NCI-H345 treated with DMSO at 0.1 percent for 48 hours (cell line): ENCODE measurements at regions not wholly inside any gene's neighbourhood (a gene's known extent, or its start where the extent isn't known, plus 50 kb on each side); places are given as distances from the start of the nearest gene placed in this dataset.

Source experiments
- DNase-seq: peaks from one replicate; lab custom pipeline; 2025; ENCODE audit not compliant: unreplicated experiment; lab: John Stamatoyannopoulos, UW

GRCh38 chr16:86087011-86087895, 188.3 kb downstream of the IRF8 start:
- DNase-seq = no peak

- DNase-seq = no peak
These were observed 188.9 kb downstream of the IRF8 start for GRCh38 chr16:86087896-86088230.

GRCh38 chr16:86088287-86088686, 189.3 kb downstream of the IRF8 start:
- DNase-seq = no peak

- DNase-seq = no peak
These were observed 189.9 kb downstream of the IRF8 start for GRCh38 chr16:86088816-86089215.

- DNase-seq = no peak
These were observed 190.5 kb downstream of the IRF8 start for GRCh38 chr16:86089334-86089900.

DNA sequence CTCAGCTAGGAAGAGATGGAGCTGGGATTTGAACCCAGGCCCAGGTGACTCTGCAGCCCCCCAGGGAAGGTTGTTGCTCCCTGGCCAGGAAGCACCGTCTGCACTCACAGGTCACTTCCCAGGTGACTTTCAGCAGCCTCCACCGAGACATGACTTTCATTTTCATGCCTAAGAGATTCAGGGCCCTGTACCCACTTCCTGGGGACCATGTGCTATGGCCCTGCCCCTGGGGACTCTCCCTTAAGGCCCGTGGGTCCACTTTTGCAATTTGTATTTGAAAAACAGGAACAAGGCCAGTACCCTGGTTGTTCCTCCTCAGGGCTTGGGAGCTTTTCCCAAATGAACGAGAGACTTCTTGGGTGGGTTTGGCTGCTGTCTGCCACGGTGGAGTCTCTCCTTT, 191.0 kb downstream of the IRF8 start:
- DNase-seq = no peak

DNA sequence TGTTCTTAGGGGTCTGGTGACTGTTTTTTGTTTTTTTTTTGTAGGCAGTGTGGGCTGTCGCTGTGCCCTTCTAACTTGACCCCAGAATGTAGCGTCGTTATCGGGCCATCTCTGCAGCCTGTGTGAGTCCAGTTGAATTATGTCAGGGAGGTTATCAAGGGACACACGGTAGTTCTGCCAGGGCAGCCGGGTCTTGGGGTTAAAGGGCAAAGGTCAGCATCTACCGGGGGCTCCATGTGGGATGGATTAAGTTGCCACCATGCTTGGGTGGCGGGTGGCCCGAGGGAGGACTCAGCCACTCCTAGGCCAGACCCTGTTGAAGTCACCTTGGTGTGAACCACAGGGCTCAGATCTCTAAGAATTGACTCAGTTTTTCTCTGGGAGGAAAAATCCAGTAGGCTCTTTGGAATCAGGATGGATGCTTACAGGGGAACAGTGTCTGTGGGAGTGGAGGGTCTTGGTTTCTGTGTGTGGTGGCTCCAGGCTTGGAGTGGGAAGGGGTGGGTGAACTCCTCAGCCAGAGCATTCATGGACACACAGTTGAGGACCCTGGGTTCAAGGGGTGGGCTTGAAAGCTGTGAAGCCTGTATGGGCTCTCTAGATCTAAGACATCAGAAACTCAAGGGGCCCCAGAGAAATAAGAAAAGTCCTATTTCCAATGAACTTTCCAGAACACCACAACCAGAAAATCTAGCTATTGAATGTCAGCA, 191.7 kb downstream of the IRF8 start:
- no peak for DNase-seq

- no peak for DNase-seq
These were observed 193.0 kb downstream of the IRF8 start for GRCh38 chr16:86091976-86092375.

DNA sequence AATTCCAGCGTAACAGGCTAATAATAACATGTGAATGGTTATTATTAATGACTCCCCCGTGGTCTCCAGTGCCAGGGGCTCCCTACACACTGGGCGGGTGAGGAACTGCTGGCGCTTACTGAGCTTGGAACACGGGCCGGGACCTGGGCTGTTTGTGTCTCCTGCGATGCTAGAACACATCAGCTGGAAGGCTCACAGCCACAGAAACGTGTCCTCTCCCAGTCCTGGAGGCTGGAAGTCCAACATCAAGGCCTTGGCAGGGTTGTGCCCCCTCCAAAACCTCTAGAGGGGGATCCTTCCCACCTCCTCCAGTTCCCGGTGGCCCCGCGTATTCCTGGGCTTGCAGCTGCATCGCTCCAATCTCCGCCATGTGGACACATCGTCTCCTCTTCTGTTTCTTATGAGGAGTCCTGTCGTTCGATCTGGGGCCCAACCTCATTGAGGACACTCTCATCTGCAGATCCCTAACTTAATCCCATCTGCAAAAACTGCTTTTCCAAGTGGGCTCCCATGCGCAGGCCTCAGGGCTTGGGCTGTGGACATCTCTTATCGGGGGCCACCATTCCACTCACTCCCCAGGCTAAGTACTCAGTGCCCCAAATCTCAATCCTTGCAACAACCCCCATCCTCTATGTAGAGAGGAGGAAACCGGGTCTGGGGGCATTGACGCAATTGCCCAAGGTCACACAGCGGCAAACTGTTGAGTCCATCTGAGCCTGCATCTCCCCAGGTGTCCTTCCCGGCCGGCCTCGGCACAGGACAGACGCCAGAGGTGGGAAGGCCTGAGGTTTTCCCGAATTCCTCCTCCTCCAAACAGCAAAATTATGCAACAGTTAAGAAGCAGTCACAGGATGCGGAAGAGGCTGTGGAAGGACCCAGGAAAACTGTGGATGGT, 193.9 kb downstream of the IRF8 start:
- DNase-seq = no peak

GRCh38 chr16:86093801-86094750, 195.1 kb downstream of the IRF8 start:
- no peak for DNase-seq

- DNase-seq = no peak
These were observed 196.3 kb downstream of the IRF8 start for GRCh38 chr16:86095131-86095752.

DNA sequence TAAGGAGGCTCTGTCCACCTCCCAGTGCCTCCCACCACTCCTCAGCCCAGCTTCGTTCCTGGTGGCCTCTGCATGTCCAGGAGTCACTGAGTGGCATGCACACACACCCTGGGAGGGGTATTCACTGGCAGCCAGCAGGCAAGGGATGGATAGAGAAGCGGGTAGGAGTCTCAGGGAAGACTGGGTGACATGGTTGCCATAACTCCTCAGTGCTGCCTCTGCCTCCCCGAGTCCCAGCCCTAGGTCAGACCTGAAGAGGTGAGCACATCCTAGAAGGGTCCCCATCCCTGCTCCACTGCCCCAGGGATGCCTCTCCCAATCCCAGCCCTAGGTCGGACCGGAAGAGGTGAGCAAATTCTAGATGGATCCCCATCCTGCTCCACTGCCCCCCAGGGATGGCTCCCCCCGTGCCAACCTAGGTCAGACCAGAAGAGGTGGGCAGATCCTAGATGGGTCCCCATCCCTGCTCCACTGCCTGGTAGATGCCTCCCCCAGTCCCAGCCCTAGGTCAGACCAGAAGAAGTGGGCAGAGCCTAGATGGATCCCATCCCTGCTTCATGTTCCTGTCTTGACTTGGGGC, 197.0 kb downstream of the IRF8 start:
- DNase-seq = no peak

DNA sequence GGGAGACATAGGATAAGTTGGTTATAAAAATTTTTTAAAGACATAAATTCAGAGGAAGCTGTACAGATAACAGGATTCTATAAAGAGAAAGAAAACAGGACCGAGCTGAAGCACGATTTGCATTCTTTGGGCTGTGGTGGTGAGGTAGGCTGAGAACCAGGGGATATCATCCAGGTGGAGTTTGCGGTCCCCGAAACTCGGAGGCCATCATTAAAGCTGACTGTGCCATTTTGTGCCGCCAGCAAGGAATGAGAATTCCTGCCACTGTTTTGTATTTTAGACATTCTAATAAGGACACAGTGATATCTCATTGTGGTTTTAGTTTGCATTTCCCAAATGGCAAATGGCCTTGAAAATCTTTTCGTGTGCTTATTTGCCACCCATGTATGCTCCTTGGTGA, 197.9 kb downstream of the IRF8 start:
- no peak for DNase-seq

DNA sequence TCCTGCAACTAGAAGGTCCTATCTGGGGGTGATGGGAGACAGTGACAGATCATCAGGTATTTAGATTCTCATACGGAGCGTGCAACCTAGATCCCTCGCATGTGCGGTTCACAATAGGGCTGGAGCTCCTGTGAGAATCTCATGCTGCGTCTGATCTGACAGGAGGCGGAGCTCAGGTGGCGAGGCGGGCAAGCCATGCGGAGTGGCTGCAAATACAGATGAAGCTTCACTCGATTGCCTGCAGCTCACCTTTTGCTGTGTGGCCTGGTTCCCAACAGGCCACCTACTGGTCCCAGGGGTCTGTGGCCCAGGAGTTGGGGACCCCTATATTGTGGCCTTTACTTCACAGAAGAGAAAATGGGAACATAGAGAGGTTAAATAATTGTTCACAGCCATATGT, 200.4 kb downstream of the IRF8 start:
- DNase-seq = no peak

DNA sequence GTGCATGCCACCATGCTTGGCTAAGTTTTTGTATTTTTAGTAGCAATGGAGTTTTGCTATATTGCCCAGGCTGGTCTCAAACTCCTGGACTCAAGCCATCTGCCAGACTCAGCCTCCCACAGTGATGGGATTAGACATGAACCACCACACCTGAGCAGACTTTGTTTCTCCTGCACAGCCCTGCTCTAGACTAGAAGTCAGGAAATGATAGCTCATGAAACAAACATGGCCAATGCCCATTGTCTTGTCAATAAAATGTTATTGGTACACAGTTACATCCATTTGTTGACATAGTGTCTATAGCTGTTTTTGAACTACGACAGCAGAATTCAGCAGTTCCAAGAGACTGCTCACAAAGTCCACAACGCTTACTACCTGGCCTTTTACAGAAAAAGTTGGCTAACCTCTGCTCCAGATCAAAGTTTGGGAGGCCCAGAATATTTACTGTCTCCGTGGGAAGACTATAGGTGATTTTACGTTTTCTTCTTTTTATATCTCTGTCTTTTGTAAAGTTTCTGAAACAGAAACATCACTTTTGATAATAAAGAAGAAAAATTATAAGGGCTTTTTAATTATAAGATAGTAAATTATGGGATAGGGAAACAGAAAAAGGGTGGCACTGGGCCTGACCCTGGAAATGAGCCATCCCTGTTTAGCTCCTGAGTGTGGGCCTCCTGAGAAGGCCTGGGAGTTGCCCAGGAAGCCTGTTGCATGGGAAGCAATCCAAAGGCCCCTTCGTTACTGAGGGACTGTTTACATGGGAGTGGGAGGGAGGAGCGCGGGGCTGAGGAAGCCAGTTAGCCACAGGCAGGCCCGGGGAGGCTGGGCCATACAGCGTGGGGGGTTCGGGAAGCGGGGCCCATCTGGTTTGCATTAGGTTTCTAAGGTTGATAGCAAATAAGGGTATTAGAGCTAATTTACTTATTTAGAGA, 201.5 kb downstream of the IRF8 start:
- DNase-seq = no peak

- no peak for DNase-seq
These were observed 202.4 kb downstream of the IRF8 start for GRCh38 chr16:86101137-86101896.

DNA sequence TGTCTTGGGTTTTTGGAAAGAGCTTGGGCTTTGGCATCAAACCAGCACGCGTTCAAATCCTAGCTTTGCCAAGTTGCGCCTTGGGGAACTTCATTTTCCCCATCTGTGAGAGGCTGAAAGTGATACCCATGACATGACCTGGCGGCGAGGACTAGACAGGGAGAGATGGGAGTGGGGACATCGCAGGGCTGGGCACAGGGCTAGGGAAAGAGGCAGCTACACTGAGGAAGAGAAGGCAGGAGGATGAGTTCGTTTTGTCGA, 202.9 kb downstream of the IRF8 start:
- DNase-seq = no peak

DNA sequence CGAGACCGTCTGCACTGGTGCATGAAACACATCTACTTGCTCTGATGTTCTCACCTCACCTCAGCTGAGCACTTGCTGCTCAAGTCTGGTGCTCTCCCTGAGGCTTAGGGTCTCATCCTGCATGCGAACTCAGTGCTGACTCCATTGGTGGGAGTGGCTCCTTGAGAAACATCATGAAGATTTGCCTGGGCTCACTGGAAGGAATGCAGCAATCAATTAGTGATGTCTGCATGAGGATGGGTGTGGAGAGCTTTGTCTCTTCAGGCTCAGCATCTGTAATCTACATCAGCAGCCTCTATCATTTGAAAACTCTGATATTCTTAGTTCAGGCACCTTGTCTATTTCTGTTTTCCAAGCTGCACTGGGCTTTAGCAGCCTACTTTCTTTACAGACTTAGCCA, 204.4 kb downstream of the IRF8 start:
- no peak for DNase-seq
